BLaER1 (cell line): ENCODE measurements at regions not wholly inside any gene's neighbourhood (a gene's known extent, or its start where the extent isn't known, plus 50 kb on each side); places are given as distances from the start of the nearest gene placed in this dataset.

Source experiments
- H3K27ac ChIP-seq: shearing (Covaris generic); formaldehyde crosslinking; 2 replicates; pipeline ENCODE4 v1.8.1; 2022
- H3K27me3 ChIP-seq: shearing (Covaris generic); formaldehyde crosslinking; 2 replicates; pipeline ENCODE4 v1.8.1; 2022
- H3K36me3 ChIP-seq: shearing (Covaris generic); formaldehyde crosslinking; 2 replicates; pipeline ENCODE4 v1.8.1; 2022
- H3K4me1 ChIP-seq: shearing (Covaris generic); formaldehyde crosslinking; 2 replicates; pipeline ENCODE4 v1.8.1; 2022
- H3K4me2 ChIP-seq: shearing (Covaris generic); formaldehyde crosslinking; 2 replicates; pipeline ENCODE4 v1.8.1; 2022
- H3K4me3 ChIP-seq: shearing (Covaris generic); formaldehyde crosslinking; 2 replicates; pipeline ENCODE4 v1.8.1; 2022
- H3K9ac ChIP-seq: shearing (Covaris generic); formaldehyde crosslinking; 2 replicates; pipeline ENCODE4 v1.8.1; 2022
- H3K9me3 ChIP-seq: shearing (Covaris generic); formaldehyde crosslinking; 2 replicates; pipeline ENCODE4 v1.8.1; 2022
- H4K20me1 ChIP-seq: shearing (Covaris generic); formaldehyde crosslinking; 2 replicates; pipeline ENCODE4 v1.8.1; 2022
- Cebpa-rat ChIP-seq: shearing (Covaris generic); IDR thresholded peaks from 2 replicates; pipeline ENCODE4 v1.8.1; 2022

DNA sequence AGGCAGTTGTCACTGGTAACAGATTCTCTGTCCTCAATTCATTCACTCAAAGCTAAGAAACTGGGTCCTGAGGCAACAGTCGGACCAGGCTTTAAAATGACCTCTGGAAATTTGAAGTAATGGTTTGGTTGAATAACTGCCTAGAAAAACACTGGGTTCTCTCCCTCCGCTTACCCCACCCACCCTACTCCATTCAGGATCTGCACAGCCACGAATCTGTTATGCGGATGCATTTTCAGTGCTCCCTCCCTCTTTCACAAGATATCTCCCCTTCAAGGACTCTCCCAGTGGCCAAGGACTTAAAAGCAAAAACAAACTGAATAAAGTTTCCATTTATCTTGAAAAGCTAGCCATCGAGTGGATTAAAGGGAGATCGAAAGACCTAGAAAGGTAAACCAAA is 260.2 kb upstream of the ANKRD55 start:
- H3K9me3 ChIP-seq, result peaks cover 44% of the 10 kb centered on the region
- H4K20me1 ChIP-seq, result no peaks in the 10 kb centered on the region
- 0 out of 2 replicates have a peak, but pooled peaks cover 5% of the 10 kb centered on the region for H3K36me3 ChIP-seq
- H3K27ac ChIP-seq, result no peak overlapping the region
- H3K9ac ChIP-seq, result no peak overlapping the region
- H3K27me3 ChIP-seq, result no peaks in the 10 kb centered on the region
- H3K4me2 ChIP-seq, result peak overlapping the region; percentile 11; the same call in 1 of the 2 replicates
- no peak overlapping the region for H3K4me3 ChIP-seq
- H3K4me1 ChIP-seq, result peaks cover 25% of the 10 kb centered on the region
- no peak for TF ChIP-seq Cebpa-rat

- H4K20me1 ChIP-seq, result no peaks in the 10 kb centered on the region
- H3K27me3 ChIP-seq, result no peaks in the 10 kb centered on the region
- peaks cover 44% of the 10 kb centered on the region for H3K9me3 ChIP-seq
- no peak overlapping the region for H3K4me3 ChIP-seq
- peaks cover 25% of the 10 kb centered on the region for H3K4me1 ChIP-seq
- no peak overlapping the region for H3K9ac ChIP-seq
- no peak for TF ChIP-seq Cebpa-rat
- 0 out of 2 replicates have a peak, but pooled peaks cover 5% of the 10 kb centered on the region for H3K36me3 ChIP-seq
- H3K4me2 ChIP-seq, result no peak overlapping the region
- H3K27ac ChIP-seq, result no peak overlapping the region
Measured at GRCh38 chr5:56492812-56493211, 259.7 kb upstream of the ANKRD55 start.

DNA sequence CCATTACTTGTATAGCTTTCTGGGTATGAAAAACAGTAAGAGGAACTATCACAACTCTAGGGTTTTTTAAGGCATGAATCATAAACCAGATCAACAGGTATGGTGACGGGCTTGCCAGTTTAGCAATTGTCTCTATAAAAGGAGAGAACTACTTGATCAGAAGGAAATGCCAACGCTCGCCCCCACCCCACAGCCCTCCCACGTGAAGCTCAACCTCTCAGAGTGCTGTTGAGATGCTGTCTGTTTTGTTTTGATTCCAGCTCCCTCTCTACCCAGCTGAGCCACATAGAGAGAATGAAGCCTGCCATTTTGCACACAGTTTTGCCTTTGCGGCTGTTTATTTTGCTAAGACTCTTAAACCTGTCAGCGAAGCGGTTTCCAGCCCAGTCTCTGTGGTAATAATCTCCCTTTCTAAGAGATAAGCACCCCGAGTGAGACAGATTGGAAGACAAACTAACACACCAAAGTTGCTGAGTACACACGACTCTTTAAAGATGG is 257.9 kb upstream of the ANKRD55 start:
- Histone ChIP-seq H4K20me1 (no peaks in the 10 kb centered on the region), H3K9ac (no peak overlapping the region), H3K4me2 (no peak overlapping the region), H3K27ac (no peak overlapping the region), H3K4me3 (no peak overlapping the region), H3K27me3 (no peaks in the 10 kb centered on the region), H3K4me1 (peaks cover 18% of the 10 kb centered on the region), H3K36me3 (0 out of 2 replicates have a peak, but pooled peaks cover 13% of the 10 kb centered on the region), H3K9me3 (peaks cover 52% of the 10 kb centered on the region)
- TF ChIP-seq Cebpa-rat, result no peak

DNA sequence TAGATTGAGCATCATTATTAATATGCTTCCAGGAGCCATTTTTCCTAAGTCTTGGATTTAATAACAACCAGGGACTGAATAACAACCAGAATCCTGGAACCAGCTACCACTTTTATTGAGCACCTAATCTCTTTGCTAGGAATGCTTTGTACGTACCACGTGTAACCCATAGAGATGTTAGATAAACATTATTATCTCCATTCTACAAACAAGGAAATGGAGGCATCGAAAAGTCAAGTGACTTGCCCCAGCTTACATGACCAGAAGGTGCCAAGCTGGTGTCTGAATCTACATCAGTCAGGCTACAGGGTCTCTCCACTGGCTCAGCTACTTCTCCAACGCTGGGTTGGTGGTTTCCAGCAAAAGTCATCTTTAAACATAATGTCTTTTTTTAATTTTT is 256.1 kb upstream of the ANKRD55 start:
- no peak overlapping the region for H3K27ac ChIP-seq
- no peak overlapping the region for H3K4me3 ChIP-seq
- no peaks in the 10 kb centered on the region for H4K20me1 ChIP-seq

GRCh38 chr5:56487528-56488115 is 254.5 kb upstream of the ANKRD55 start:
- TF ChIP-seq Cebpa-rat, result no peak
- Histone ChIP-seq H3K4me2 (no peak overlapping the region), H3K9me3 (peaks cover 58% of the 10 kb centered on the region)

More for the DNA sequence above, 256.1 kb upstream of the ANKRD55 start:
- no peak overlapping the region for H3K9ac ChIP-seq
- no peak overlapping the region for H3K4me2 ChIP-seq
- H3K27me3 ChIP-seq, result no peaks in the 10 kb centered on the region
- H3K4me1 ChIP-seq, result peaks cover 18% of the 10 kb centered on the region
- TF ChIP-seq Cebpa-rat, result no peak
- H3K36me3 ChIP-seq, result 0 out of 2 replicates have a peak, but pooled peaks cover 13% of the 10 kb centered on the region
- H3K9me3 ChIP-seq, result peaks cover 51% of the 10 kb centered on the region

GRCh38 chr5:56482363-56482762 is 249.2 kb upstream of the ANKRD55 start:
- Histone ChIP-seq H3K4me2 (peak overlapping the region; percentile 95), H3K27me3 (no peaks in the 10 kb centered on the region), H3K36me3 (0 out of 2 replicates have a peak, but pooled peaks cover 8% of the 10 kb centered on the region), H3K27ac (peak overlapping the region; percentile 90), H3K4me3 (peak overlapping the region; percentile 67), H3K4me1 (peaks cover 55% of the 10 kb centered on the region), H3K9me3 (peaks cover 28% of the 10 kb centered on the region), H3K9ac (peak overlapping the region; percentile 85; the same call in 1 of the 2 replicates), H4K20me1 (no peaks in the 10 kb centered on the region)
- TF ChIP-seq Cebpa-rat, result no peak

More at GRCh38 chr5:56487528-56488115, 254.5 kb upstream of the ANKRD55 start:
- Histone ChIP-seq H3K9ac (no peak overlapping the region), H3K27ac (no peak overlapping the region), H3K27me3 (no peaks in the 10 kb centered on the region), H4K20me1 (no peaks in the 10 kb centered on the region), H3K4me3 (no peak overlapping the region), H3K36me3 (0 out of 2 replicates have a peak, but pooled peaks cover 13% of the 10 kb centered on the region), H3K4me1 (peaks cover 16% of the 10 kb centered on the region)

DNA sequence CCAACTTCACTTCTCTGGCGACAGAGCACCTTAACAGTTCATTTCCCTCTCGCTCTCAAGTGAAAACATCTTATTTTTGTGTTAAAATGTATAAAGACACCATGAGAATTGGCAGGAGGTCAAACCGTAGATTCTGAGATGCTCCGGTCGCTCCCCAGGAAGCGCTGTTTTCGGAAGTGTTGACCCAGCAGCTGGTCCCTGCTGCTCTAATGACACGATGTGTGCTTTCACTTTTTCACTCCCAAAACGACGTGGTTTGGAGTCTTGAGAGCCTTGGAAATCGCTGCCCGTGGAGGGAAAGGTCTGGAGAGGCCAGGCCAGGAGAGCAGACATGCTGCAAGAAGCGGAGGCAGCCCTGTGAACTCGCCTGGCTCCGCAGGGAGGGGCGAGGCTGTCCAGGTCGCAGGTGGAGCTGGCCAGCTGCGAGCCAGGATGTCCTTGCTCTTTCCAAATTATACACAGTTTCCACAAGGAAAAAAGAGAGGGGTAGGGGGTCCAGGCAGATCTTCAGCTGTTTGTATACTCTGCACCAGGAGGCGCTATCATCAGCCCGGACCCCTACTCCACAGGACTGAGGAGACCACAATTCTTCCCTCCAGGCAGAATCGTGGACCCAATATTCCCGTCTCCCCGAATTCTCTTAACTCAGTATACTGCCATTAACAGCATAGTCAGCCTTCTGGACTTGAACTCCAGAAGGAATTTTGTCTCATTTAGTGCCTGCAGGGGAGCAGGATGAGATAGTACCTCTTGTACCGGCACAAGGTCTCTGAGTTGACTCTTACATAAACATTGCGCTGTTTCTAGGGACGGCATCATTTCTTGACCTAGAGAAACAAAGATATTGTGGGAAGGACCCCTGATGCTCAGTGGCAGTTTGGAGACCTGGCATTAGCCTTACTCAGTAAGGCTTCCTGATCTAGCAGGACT is 248.6 kb upstream of the ANKRD55 start:
- Histone ChIP-seq H3K27me3 (no peaks in the 10 kb centered on the region), H4K20me1 (no peaks in the 10 kb centered on the region), H3K4me1 (peaks cover 62% of the 10 kb centered on the region), H3K36me3 (0 out of 2 replicates have a peak, but pooled peaks cover 4% of the 10 kb centered on the region), H3K27ac (peak overlapping the region; percentile 90), H3K4me3 (peak overlapping the region; percentile 67), H3K4me2 (peak overlapping the region; percentile 95), H3K9ac (peak overlapping the region; percentile 85), H3K9me3 (peaks cover 21% of the 10 kb centered on the region)
- no peak for TF ChIP-seq Cebpa-rat

GRCh38 chr5:56480705-56481427 is 247.7 kb upstream of the ANKRD55 start:
- Histone ChIP-seq H3K4me1 (peaks cover 64% of the 10 kb centered on the region), H3K9ac (peak overlapping the region; percentile 85), H4K20me1 (no peaks in the 10 kb centered on the region), H3K9me3 (peaks cover 15% of the 10 kb centered on the region; the same call in 1 of the 2 replicates), H3K27ac (peak overlapping the region; percentile 90), H3K4me3 (peak overlapping the region; percentile 67), H3K27me3 (no peaks in the 10 kb centered on the region), H3K4me2 (peak overlapping the region; percentile 95), H3K36me3 (no peaks in the 10 kb centered on the region)
- no peak for TF ChIP-seq Cebpa-rat

DNA sequence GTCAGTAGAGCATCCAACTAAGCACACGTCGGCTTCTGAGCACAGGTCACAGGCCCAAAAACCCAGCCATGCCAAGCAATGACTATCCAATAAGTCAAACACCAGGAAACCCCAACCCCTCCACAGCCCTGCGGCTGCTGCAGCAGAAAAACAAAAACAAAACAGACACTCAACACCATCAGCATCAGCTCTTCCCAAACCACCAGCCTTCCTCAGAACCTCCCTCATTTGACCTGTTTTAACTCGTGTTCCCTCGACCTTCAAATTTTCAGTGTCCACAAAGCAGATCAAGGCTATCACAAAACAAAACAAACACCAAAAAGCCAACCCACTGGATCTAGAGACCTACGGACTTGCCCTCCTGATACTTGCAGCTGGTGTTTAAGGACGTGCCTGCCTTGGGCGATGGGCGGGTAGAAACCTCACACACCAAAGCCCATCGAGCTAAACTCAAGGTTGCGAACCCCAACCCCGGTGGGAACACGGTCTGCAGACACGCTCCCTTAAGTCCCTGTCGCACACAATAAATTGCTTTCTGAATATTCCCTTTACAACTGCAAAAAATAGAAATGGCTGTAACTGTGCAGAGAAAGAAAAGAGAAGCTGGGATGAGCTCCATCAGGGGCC is 247.1 kb upstream of the ANKRD55 start:
- H3K27me3 ChIP-seq, result no peaks in the 10 kb centered on the region
- peak overlapping the region; percentile 95 for H3K4me2 ChIP-seq
- peak overlapping the region; percentile 85 for H3K9ac ChIP-seq
- H3K9me3 ChIP-seq, result peaks cover 16% of the 10 kb centered on the region; the same call in 1 of the 2 replicates
- H3K4me1 ChIP-seq, result peaks cover 65% of the 10 kb centered on the region
- TF ChIP-seq Cebpa-rat, result no peak
- H3K36me3 ChIP-seq, result no peaks in the 10 kb centered on the region
- H4K20me1 ChIP-seq, result no peaks in the 10 kb centered on the region
- H3K4me3 ChIP-seq, result peak overlapping the region; percentile 67
- peak overlapping the region; percentile 90 for H3K27ac ChIP-seq
